WTC11 (cell line): ENCODE measurements at regions not wholly inside any gene's neighbourhood (a gene's known extent, or its start where the extent isn't known, plus 50 kb on each side); places are given as distances from the start of the nearest gene placed in this dataset.

Source experiments
- ATAC-seq: fragments of 200-7000 bp; cut with Tn5 transposase; 2 replicates; pipeline ENCODE4 v1.10.0; 2021; ENCODE audit warnings: mild to moderate bottlenecking, moderate library complexity
- CTCF ChIA-PET: fragments of 300-600 bp; sonication (Branson Sonifier 250); formaldehyde crosslinking; loops from one replicate; lab custom pipeline; 2021; ENCODE audit warnings: antibody characterized with exemption; lab: Charles Lee
- POLR2A ChIA-PET: fragments of 350-600 bp; sonication (Branson Sonifier 250); formaldehyde crosslinking; loops from one replicate; lab custom pipeline; 2021; ENCODE audit warnings: antibody characterized with exemption; lab: Charles Lee
- DNase-seq: peaks from one replicate; pipeline ENCODE4 v3.0.0; 2021; ENCODE audit warnings: low spot score
- H3K27ac Mint-ChIP-seq: 2 replicates; pipeline ENCODE4 v1.8.0; 2021; ENCODE audit warnings: mixed read lengths
- H3K27me3 Mint-ChIP-seq: 2 replicates; pipeline ENCODE4 v1.8.0; 2021; ENCODE audit warnings: low read depth, mild to moderate bottlenecking, moderate library complexity, mixed read lengths
- H3K36me3 Mint-ChIP-seq: 2 replicates; pipeline ENCODE4 v1.8.0; 2021; ENCODE audit warnings: mixed read lengths
- H3K4me1 Mint-ChIP-seq: 2 replicates; pipeline ENCODE4 v1.8.0; 2022; ENCODE audit warnings: mixed read lengths
- H3K4me3 Mint-ChIP-seq: 2 replicates; pipeline ENCODE4 v1.8.0; 2021; ENCODE audit warnings: mild to moderate bottlenecking, moderate library complexity, mixed read lengths
- H3K9me3 Mint-ChIP-seq: 2 replicates; pipeline ENCODE4 v1.8.0; 2021; ENCODE audit warnings: mixed read lengths
- TF ChIP-seq, protein P1 (sequence below): sonication (generic); formaldehyde crosslinking; IDR thresholded peaks from 2 replicates; pipeline ENCODE4 v1.8.1; 2023; ENCODE audit warnings: mild to moderate bottlenecking, missing genetic modification reagents

DNA sequence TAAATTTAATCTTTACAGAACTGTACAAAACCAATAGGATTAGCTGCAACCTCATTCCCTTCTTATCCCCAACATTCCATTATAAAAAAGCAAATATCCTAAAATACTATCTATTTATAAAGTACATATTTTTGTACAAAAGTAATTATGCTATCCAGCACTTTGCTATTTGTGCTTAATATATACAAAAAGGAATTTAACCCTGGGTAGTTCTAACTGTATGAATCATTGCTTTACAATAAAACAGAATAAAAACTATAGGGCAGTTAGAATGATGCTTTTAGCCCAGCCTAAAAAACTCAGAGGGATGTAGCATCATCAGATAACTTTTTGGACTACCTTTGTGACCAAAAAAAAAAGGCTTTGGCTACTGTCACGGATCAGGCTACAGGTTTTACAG, 49.9 kb upstream of the KLHL31 start:
- CTCF ChIA-PET: interaction anchor here (4.0 kb wide), 1 partner anchor 13 kb away, joined by 21 read pairs; no protein-coding TSS in a partner anchor
- Mint-ChIP-seq H3K4me1 (0 out of 2 replicates have a peak, but pooled peaks cover 3% of the 10 kb centered on the region), H3K9me3 (0 out of 2 replicates have a peak, but pooled peaks cover 3% of the 10 kb centered on the region), H3K36me3 (no peaks in the 10 kb centered on the region), H3K4me3 (no peak overlapping the region), H3K27me3 (no peaks in the 10 kb centered on the region; the same call in 1 of the 2 replicates), H3K27ac (no peak overlapping the region)
- ATAC-seq (no peak), DNase-seq (no peak)
- POLR2A ChIA-PET: no interaction called here
- TF ChIP-seq, protein P1, sequence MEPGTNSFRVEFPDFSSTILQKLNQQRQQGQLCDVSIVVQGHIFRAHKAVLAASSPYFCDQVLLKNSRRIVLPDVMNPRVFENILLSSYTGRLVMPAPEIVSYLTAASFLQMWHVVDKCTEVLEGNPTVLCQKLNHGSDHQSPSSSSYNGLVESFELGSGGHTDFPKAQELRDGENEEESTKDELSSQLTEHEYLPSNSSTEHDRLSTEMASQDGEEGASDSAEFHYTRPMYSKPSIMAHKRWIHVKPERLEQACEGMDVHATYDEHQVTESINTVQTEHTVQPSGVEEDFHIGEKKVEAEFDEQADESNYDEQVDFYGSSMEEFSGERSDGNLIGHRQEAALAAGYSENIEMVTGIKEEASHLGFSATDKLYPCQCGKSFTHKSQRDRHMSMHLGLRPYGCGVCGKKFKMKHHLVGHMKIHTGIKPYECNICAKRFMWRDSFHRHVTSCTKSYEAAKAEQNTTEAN (CRISPR knock-in tag): no peak
